Neural crest cell (in vitro differentiated cells): ENCODE measurements at regions not wholly inside any gene's neighbourhood (a gene's known extent, or its start where the extent isn't known, plus 50 kb on each side); places are given as distances from the start of the nearest gene placed in this dataset.

ENCODE experiments used
- DNase-seq: peaks from one replicate; pipeline ENCODE4 v3.0.0; 2021; ENCODE audit warnings: low read depth, mixed read lengths, low spot score
- H3K27ac Mint-ChIP-seq: one replicate; pipeline ENCODE4 v1.8.0; 2021; ENCODE audit warnings: mild to moderate bottlenecking, mixed read lengths; ENCODE audit not compliant: unreplicated experiment
- H3K27me3 Mint-ChIP-seq: 2 replicates; pipeline ENCODE4 v1.8.0; 2021; ENCODE audit warnings: low read depth, mild to moderate bottlenecking, mixed read lengths
- H3K36me3 Mint-ChIP-seq: 2 replicates; pipeline ENCODE4 v1.8.0; 2021; ENCODE audit warnings: low read depth, mild to moderate bottlenecking, mixed read lengths
- H3K4me1 Mint-ChIP-seq: 2 replicates; pipeline ENCODE4 v1.8.0; 2021; ENCODE audit warnings: mixed read lengths
- H3K4me3 Mint-ChIP-seq: one replicate; pipeline ENCODE4 v1.8.0; 2021; ENCODE audit warnings: mild to moderate bottlenecking, mixed read lengths
- H3K9me3 Mint-ChIP-seq: 2 replicates; pipeline ENCODE4 v1.8.0; 2021; ENCODE audit warnings: mixed read lengths
- TF ChIP-seq, protein P1 (sequence below): fragments of 200-600 bp; sonication (generic); conservative IDR thresholded peaks from 2 replicates; pipeline ENCODE4 v1.5.0; 2021; ENCODE audit warnings: antibody characterized with exemption, mild to moderate bottlenecking

DNA sequence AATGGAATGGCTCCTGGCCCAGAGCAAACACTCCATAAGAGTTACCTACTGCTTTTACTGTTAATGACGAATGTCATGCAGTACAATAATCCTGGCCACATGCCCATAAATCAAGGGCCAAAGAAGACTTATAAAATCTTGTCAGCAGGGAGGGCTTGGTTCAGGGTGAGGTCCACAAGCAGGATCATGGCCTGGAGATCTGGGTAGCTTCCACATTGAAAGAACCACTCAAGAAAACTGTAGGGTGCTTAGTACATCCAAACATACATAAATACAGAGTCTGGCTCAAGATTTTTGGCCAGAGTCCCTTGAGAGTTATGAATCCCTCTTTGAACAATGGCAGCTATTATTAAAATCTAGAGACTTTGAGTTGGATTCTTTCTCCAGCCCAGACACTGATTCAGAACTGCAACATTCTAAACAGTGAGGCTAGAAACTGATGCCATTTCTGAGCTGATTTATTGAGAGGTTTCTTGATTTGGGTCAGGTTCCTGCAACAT, 188.7 kb downstream of the CDC5L start:
- H3K36me3 Mint-ChIP-seq: no peaks in the 10 kb centered on the region
- H3K9me3 Mint-ChIP-seq: no peaks in the 10 kb centered on the region
- no peaks in the 10 kb centered on the region for H3K4me1 Mint-ChIP-seq
- TF ChIP-seq, protein P1, sequence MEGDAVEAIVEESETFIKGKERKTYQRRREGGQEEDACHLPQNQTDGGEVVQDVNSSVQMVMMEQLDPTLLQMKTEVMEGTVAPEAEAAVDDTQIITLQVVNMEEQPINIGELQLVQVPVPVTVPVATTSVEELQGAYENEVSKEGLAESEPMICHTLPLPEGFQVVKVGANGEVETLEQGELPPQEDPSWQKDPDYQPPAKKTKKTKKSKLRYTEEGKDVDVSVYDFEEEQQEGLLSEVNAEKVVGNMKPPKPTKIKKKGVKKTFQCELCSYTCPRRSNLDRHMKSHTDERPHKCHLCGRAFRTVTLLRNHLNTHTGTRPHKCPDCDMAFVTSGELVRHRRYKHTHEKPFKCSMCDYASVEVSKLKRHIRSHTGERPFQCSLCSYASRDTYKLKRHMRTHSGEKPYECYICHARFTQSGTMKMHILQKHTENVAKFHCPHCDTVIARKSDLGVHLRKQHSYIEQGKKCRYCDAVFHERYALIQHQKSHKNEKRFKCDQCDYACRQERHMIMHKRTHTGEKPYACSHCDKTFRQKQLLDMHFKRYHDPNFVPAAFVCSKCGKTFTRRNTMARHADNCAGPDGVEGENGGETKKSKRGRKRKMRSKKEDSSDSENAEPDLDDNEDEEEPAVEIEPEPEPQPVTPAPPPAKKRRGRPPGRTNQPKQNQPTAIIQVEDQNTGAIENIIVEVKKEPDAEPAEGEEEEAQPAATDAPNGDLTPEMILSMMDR: no peak
- H3K27me3 Mint-ChIP-seq: no peaks in the 10 kb centered on the region
- H3K27ac Mint-ChIP-seq: no peak overlapping the region
- no peak overlapping the region for H3K4me3 Mint-ChIP-seq
- DNase-seq: no peak

DNA sequence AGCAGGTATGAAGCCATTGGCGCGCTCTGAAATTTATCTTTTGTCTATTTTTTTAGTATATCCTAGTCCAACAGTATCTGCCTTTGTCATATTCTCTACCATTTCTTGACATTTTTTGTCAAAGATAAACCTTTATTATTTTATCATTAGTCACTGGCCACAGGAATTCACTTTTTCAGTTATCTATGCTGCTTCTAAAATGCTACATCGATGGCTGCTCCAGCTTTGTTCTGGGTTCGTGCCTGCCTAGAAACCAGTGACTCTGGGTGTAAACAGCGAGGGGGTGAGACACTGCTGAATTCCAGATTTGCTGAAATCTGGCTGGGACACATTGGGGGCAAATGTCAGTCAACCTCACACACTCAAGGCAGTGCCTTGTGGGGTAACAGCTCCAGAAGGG, 193.4 kb downstream of the CDC5L start:
- Mint-ChIP-seq H3K4me3 (no peak overlapping the region), H3K36me3 (peaks cover 5% of the 10 kb centered on the region), H3K27ac (no peak overlapping the region), H3K4me1 (no peaks in the 10 kb centered on the region), H3K27me3 (no peaks in the 10 kb centered on the region), H3K9me3 (peaks cover 14% of the 10 kb centered on the region)
- TF ChIP-seq, protein P1: no peak
- no peak for DNase-seq

DNA sequence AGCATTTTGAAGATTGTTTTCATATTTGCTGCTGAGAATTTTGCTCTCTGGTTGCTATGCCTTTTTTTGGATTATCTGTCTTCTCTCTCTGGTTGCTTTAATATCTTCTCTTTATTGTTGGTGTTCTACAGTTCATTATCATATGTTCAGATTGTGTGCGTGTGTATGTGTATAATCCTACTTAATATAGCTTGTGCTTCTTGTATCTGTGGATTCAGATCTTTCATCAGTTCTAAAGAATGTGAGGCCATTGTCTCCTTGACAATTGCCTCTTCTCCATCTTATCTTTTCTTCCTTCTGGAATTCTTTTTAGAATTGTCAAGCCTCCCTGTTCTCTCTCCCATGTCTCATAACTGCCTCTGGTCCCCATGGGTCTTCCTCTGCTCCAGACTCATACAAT, 195.4 kb downstream of the CDC5L start:
- no peak overlapping the region for H3K27ac Mint-ChIP-seq
- H3K4me3 Mint-ChIP-seq: no peak overlapping the region
- H3K27me3 Mint-ChIP-seq: no peaks in the 10 kb centered on the region
- DNase-seq: no peak
- H3K9me3 Mint-ChIP-seq: peaks cover 14% of the 10 kb centered on the region
- TF ChIP-seq, protein P1: no peak
- no peaks in the 10 kb centered on the region for H3K4me1 Mint-ChIP-seq
- peaks cover 5% of the 10 kb centered on the region for H3K36me3 Mint-ChIP-seq

DNA sequence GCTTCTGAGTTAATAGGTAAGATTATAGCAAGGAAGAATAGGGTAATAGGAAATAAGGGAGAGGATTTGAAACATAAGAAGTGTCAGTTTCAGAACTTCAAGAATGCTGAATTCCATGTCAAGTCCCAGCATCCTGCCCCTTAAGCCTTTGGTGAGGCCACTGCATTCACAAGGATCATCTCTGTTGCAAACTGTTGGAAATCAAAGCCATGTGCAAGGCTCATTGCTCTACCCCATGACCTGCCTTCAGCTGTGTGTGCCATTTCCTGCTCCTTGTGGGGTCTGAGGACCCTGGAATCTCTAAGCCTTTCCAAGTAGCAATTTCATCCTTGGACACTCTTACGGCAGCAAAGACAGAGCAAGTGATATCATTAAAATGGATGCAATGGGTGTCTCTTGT, 203.0 kb downstream of the CDC5L start:
- DNase-seq: no peak
- H3K36me3 Mint-ChIP-seq: peaks cover 5% of the 10 kb centered on the region
- no peaks in the 10 kb centered on the region for H3K27me3 Mint-ChIP-seq
- TF ChIP-seq, protein P1: no peak
- peaks cover 9% of the 10 kb centered on the region for H3K4me1 Mint-ChIP-seq
- H3K27ac Mint-ChIP-seq: no peak overlapping the region
- no peak overlapping the region for H3K4me3 Mint-ChIP-seq
- H3K9me3 Mint-ChIP-seq: peaks cover 2% of the 10 kb centered on the region

DNA sequence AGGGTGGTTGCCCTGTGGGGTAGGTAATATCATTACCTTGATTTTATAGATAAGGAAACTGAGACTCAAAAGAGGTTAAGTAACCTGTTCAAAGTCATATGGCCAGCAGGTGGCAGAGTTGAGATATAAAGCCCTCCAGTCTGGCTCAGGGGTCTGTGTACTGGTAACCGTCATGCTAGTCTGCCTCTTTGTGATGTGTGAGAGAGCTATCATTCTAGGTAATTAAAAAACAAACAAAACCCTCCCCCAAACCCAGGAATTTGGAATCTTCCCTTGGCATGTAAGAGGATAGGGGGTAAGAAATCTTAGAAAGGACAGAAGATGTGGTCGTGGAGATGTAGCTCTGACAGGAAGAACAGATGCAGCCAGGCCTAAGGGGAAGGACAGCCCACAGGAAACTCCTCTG, 206.0 kb downstream of the CDC5L start:
- Mint-ChIP-seq H3K27me3 (peaks cover 2% of the 10 kb centered on the region), H3K36me3 (peaks cover 3% of the 10 kb centered on the region), H3K27ac (no peak overlapping the region), H3K4me1 (peaks cover 9% of the 10 kb centered on the region), H3K9me3 (peaks cover 2% of the 10 kb centered on the region), H3K4me3 (no peak overlapping the region)
- TF ChIP-seq, protein P1: peak; percentile 72
- peak; percentile 71 for DNase-seq

DNA sequence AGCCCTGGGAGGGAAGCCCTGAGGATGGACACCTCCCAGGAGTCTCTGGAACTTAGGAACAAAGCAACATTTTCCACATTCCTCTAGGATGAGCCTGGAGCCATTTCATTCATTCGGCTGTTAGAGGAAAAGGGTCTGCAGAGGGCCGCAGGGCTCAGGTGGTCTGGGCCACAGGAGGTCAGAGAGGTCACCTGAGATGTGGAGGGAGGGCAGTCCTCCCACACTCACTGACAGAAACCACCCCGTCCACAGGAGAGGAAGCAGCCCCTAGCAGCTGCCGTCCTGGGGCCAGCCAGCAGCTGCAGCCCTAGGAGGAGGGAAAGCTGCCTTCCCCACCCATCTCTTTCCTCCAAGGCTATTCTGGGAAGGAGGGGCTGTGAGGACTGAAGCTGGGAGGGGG, 207.0 kb downstream of the CDC5L start:
- peaks cover 2% of the 10 kb centered on the region for H3K27me3 Mint-ChIP-seq
- DNase-seq: no peak
- H3K4me3 Mint-ChIP-seq: no peak overlapping the region
- H3K4me1 Mint-ChIP-seq: peaks cover 9% of the 10 kb centered on the region
- no peak overlapping the region for H3K27ac Mint-ChIP-seq
- TF ChIP-seq, protein P1: no peak
- no peaks in the 10 kb centered on the region for H3K36me3 Mint-ChIP-seq
- no peaks in the 10 kb centered on the region for H3K9me3 Mint-ChIP-seq
